ENCODE measurements at regions not wholly inside any gene's neighbourhood (a gene's known extent, or its start where the extent isn't known, plus 50 kb on each side); places are given as distances from the start of the nearest gene placed in this dataset.

GRCh38 chr5:103374473-103374963, 116.0 kb downstream of the MACIR start:
- DNase-seq, result no peak

DNA sequence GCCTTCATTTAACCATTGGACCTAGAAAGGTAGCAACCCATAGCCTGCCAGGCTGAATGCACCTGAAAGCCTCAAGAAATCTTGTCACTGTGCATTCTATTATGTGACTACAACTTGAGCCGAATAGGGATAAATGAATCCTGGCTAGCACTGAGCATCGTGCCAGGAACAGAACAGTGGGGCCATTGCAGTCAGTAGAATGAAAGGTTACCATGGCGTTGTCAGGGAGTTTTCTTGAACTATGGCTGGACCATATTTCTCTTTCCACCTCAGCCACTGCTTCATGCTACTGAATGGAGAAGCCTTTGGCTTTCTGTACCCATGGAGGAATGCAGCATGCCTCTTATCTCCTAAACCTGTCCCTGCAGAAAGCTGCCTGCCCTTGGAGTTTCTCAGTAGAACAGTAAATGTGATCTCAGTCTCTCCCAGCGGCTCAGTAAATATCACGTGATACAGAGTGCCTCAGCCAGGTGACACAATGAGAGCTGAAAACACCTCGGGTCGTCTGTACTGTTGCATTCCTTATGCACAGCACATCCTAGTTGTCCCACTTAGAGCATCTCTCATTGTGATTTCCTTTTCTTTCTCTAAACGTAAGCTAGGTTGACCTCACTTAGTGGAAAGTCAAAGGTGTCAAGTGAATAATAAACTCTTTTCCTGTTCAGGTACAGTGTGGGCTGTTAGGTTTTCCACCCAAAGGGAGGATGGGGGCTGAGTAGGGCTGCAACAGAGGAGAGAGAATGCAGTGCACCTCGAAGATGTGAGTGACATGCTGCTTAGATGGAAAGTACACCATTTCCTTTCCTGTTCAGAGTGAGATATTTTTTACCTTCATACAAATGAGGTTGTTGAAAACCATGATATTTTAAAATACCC, 115.3 kb downstream of the MACIR start:
- DNase-seq, result no peak

GRCh38 chr5:103371046-103371607, 112.6 kb downstream of the MACIR start:
- DNase-seq, result no peak

- DNase-seq, result no peak
Measured at GRCh38 chr5:103369125-103370120, 110.9 kb downstream of the MACIR start.

GRCh38 chr5:103367702-103368101, 109.1 kb downstream of the MACIR start:
- DNase-seq, result no peak

GRCh38 chr5:103366918-103367549, 108.5 kb downstream of the MACIR start:
- no peak for DNase-seq

- no peak for DNase-seq
Measured at GRCh38 chr5:103364074-103364473, 105.5 kb downstream of the MACIR start.

DNA sequence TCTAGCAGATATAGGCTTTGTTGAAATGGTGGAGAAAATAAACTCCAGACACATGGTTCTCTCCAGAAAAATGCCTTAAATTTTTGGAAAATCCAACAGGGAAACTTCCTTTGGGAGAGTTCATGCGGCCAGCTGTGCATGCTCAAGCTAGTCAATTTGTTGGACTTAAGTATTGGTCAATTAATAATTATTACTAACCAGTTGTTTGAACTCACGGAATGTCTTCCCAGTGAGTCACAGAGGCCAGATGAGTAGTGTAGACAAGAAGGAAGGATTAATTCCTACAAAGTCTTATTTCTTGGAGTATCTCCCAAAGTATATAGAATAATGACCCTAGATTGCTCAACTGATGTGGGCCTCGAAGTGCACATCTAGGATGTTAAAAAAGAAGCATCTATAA, 103.6 kb downstream of the MACIR start:
- DNase-seq, result no peak

DNA sequence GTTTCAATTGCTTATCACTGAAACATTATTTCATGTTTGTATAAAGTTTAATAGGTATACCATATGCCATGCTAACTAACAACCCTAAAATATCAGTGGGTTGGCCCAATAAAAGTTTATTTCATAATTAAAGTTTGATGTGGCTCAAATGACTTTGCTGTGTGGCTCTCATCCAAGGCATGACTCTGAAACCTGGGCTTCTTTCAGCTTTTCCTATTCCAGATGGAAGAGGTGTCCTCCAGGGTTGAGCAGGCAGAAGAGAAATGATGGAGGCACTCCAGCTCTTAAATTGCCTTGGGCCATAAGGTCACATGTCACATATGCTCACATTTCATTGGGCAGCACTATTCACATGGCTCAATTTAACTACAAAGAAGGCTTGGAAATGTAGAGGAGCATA, 101.9 kb downstream of the MACIR start:
- no peak for DNase-seq

DNA sequence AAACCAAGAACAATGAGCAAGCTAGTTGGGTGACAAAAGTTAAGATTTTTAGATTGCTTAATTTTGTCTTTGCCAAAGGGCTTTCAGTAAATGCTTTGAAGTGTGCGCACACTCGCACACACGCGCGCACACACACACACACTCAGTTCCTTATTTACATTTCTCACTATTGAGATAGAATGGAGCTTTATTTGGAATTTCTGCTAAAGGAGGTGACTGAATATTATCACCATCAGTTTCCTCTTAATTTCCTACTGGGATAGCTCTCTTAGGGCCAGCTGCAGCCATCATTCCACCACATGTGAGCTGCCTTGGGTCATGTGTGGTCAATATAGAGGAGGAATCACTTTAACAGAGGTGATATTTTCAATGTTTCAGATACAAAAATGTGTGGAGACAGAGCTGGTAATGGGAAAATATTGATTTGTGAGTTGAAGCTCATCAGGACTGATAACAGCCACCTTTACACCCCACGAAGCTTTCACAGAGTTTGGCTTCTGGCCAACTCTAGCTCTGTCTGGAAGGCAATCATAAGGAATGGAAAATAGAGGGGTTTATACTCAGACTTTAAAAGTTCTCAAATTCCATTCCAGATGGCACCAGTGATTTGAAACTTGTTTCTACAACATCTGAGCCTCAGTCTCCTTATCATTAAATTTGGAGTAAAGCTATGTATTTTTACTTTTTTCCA, 99.9 kb downstream of the MACIR start:
- DNase-seq, result no peak

GRCh38 chr5:103357636-103358035, 99.1 kb downstream of the MACIR start:
- DNase-seq, result no peak

DNA sequence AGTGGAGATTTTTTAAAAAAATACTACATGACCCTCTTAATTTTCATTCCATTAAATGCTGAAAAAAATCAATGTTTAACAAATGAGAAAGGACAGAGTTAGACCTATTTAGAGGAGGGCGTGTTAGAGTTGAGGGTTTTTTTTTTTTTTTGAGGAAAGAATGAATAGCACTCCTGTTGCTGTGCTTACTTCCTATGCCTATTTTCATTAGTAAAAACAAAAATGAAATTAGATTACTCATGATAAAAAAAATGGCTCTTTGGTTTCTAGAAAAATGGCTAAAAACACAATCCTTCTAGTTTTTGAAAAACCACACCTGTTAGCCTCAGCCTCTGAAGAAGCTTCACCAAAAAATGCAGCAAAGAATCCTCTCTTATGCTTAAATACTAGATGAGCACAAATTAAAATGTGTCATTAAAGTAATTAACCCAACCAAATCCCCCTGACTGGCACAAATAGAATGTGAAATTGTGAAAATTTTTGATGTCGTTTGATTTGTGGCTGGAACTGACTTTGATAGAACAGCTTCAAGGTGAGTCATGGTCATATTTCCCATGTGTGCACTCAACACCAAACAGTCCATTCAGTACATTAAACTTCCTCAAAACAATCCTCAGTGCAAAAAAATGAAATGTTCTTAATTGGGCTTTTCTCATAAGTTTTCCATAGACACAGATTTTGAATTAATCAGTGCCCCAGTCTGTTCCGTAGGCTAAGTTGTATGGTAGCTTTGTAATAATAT, 98.0 kb downstream of the MACIR start:
- DNase-seq, result no peak

GRCh38 chr5:103355579-103355978, 97.0 kb downstream of the MACIR start:
- no peak for DNase-seq

GRCh38 chr5:103354446-103354845, 95.9 kb downstream of the MACIR start:
- no peak for DNase-seq

- no peak for DNase-seq
Measured at GRCh38 chr5:103353581-103353980, 95.0 kb downstream of the MACIR start.

DNA sequence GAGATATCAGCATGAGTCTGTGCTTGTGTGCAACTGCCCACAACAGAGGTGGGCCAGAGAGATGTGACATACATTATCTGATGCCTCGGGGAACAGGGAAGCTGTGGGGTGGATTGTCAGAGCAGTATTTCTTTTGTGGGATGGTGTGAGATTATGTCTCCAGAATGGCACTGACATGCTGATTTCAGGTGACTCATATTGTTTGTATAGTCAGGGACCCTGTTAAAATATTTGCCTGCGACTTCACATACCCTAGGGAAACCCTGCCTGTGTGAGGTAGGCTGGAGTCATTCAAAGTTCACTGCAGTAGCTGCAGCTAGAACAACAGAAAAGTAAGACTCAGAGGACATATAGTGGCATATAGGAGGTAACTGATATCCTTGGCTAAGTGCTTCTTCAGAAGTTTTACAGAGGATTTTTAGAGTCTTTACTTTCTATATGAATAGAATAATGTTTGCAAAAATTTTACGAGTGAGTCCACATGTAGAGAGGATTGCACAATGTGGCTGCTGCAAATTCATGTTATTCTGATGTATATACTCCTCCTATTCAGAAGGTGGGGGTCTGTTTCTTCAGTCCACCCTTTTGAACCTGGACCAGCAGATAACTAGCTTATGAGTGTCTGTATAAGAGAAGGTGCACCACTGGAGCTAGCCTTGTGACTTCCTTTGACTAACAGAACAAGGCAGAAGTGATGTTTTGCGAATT, 89.3 kb downstream of the MACIR start:
- DNase-seq, result no peak

- no peak for DNase-seq
Measured at GRCh38 chr5:103346162-103346748, 87.7 kb downstream of the MACIR start.

GRCh38 chr5:103345461-103345860, 86.9 kb downstream of the MACIR start:
- no peak for DNase-seq

DNA sequence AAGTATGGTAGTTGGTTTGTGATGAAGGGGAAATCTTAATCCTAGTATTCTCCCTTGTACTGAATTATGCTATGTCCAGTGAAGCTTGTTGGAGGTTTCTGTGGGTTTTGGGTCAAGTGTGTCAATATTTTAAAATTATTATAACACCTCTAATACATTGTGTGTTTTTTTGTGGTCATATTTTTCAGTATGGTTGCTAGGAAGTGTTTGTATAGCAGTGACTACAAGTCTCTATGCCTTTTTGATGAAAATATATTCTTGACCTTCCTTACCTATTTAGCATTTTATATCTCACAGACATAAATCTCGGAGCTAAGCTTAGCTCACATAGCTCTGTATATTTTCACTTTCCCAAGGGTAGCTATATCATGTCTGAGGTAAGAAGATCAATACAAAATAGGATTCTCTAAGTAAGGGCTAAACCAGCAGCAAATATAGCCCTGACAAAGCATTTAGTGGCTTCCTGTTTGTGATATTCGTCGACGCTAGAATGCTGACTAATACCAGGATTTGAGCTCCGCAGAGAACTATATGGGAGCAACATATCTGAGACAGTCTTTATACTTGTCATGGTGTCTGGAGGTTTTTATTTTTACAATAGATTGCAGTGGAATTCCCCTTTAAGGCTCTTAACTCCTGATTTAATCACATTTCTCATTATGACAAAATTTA, 82.3 kb downstream of the MACIR start:
- no peak for DNase-seq

DNA sequence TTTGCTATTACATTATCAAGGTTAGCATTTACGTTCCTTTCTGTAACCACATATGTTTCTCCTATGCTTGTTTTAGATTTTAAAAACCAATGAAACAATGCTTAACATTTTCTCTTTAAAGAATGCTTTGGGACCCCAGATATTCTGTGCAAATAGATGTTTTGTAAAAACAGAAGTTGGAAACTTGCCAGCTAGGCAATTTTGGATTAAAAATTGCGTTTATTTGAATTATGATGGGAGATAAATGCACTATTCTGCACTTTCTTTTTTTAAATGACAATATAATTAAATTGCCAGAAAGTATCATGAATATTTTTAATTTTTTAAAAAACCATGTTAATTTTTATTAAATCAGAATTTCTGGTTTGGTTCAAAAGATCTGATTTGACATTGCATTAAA, 81.6 kb downstream of the MACIR start:
- no peak for DNase-seq

All from NCI-H774 (cell line).